Ramos (cell line): ENCODE measurements at regions not wholly inside any gene's neighbourhood (a gene's known extent, or its start where the extent isn't known, plus 50 kb on each side); places are given as distances from the start of the nearest gene placed in this dataset.
"Not testable (repeated sequence)": the region's sequence is repeated elsewhere in the genome, so short reads cannot be mapped to it uniquely, and the experiment has no call there.

Experiments
- in situ Hi-C: fragments of 300-500 bp; cut with MboI; formaldehyde crosslinking; loops from one replicate; pipeline ENCODE4 v1.14.3; 2022; ENCODE audit warnings: low sequenced_read_pairs; ENCODE audit not compliant: unreplicated experiment

DNA sequence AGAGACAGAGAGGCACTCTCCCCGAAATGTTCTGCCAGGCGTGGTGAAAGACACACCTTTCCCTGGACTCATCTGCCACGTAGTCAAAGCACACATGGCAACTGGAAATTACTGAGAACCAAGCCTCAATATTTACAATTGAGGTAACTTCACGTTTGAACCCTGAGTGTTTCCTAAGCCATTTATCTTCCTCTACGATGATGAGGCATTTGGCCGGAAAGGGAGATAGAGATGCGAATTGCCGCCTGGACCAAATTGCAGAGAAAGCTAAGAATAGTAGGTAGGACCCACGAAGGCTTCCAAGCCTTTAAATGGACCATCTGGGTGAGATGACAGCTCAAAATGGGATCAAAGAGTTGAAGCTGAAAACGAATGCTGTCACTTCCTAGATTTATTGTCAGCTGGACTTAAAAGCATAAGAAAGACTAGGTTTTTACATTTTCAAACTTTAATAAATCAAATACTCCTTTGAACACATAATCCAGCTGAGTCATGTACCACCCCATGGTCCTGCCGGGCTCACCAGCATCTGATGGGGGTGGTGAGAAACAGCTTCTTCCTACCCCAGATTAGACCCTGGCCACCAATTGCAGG is 135.6 kb upstream of the LYZL2 start:
- in situ Hi-C loops: no loop called here

DNA sequence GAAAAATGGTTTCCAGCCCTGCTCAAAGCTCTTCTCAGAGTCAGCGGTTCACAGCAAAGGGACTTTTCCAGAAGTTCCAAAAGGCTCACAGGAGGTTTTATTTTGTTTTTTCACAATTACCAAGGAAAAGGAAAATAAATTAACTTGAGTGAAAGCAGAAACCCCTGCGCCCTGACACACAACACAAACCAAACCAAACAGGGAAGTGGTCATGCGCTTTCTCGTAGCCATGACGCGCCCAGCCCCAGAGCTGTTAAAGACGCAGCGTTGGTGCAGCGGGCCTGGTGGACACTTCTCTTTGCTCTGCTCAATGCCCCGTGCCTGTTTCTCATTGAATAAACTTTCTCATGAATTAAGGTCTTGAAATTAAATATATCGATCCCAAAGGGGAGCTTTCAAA is 134.4 kb upstream of the LYZL2 start:
- in situ Hi-C loops: no loop called here

DNA sequence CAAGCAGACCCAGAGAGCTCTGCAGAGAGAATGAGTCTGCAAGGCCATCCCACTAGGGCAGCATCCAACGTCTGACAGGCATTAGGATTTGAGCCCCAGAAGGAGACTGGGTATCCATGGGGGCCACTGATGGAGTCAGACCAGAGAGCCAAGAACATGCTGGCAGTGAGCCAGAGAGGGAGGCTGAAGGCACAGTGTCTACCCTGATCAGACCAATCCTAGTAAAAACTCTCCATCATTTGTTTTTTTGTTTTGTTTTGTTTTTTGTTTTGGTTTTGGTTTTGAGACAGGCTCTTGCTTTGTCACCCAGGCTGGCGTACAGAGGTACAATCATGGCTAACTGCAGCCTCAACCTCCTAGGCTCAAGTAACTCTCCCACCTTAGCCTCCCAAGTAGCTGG is 133.1 kb upstream of the LYZL2 start:
- in situ Hi-C loops: no loop called here

DNA sequence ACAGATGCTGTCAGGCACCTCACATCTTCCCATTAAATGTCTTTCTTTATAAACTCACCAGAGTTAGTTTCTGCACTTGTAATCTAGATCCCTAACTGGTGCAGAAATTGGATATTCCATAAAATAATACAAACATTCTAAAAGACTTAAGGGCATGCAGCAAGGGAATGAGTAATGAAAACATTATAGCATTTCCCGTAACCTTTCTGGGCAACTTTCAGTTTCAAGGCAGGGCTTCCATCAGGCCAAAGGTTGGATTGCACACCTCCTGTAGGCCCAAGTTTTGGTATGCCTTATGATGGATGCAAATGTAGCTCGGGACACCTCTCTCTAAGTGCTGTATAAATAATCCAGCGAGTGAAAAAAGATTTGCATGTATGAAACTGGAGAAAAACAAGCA is 129.9 kb upstream of the LYZL2 start:
- in situ Hi-C loops: no loop called here

DNA sequence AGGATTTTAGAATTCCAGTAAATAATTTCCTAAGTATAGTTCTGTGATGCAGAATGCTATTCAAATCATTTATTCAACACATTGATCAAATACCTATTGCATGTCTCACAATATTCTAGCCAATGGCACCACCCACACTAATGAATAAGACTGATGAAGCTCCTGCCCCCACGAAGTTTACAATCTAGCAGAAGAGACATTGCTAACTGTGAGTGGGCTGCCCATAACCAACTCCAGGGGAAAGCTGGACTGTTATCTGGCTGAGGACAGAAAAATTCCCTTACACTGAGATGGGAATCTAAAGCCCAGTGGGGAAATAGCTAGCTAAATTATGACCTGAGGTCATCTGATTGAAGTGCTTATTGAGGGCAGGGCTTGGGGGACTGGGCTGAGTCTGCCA is 128.8 kb upstream of the LYZL2 start:
- in situ Hi-C loops: no loop called here

DNA sequence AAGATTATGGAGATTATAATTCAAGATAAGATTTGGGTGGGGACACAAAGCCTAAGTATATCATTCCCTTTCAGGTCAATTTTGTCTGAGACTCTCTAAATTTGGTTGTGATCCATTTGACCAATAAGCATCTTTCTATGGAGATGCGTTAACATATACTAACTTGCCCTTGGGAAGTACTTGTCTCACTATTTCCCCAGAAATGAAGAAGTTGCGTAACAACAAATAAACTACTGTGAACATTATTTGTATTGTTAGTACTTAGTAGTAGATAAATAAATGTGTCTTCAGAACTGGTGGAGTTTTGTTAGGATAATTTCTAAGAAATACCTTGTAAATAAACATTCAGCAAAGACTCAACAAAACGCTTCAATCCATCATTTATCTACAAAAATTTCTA is 127.3 kb upstream of the LYZL2 start:
- in situ Hi-C loops: no loop called here

DNA sequence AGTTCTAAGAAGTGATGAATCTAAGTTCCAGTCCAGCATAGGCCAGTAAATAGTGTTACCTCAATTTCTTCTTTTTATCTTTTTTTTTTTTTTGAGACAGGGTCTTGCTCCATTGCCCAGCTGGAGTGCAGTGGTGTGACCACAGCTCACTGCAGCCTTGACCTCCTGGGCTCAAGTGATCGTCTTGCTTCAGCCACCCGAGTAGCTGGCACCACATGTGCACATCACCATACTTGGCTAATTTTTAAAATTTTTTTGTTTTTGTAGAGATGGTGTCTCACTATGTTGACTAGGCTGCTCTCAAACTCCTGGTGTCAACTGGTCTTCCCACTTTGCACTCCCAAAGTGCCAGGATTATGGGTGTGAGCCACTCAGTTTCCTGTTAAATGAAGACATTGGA is 126.6 kb upstream of the LYZL2 start:
- in situ Hi-C loops: no loop called here

DNA sequence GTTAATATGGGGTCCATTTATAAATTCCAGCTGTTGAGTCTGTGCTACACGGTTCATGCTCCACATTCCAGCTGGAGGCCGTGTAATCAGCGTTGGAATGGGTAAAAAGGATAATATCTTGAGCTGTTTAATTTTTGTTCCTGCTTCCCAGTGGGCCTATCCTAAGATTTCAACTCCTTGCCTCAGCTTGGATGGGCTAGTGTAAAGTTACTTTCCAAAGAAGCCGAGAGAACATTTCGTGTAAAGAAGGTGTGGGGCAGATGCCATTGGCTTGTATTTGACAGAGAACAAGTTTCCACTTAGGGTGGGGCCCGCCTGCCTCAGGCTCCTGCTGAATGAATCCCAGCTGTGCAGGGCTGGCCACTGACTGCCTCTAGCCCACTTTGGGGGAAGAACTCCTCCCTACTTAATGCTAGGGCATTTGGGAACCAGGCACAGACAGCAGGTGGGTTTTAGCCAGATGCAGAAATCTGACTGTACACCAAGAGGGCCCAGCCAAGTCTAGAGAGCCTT is 125.9 kb upstream of the LYZL2 start:
- in situ Hi-C loops: no loop called here

DNA sequence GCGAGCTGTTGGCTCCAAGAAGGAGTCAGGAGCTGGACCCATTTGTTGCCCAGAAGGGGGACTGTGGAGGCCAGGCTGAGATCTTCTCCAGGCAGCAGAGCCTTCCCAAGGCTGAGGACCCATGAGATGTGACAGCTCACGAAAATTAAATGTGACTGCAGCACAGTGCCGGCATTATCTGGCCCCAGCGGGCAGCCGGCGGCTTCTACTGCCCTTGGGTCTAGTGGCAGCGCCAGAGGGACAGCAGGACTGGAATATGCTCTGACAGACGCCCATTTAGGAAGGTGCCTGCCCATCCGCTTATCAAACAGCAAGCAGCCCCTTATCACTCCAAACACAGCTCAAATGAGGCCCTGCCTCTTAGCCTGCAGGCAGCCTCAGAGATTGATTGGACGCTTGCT is 122.9 kb upstream of the LYZL2 start:
- in situ Hi-C loops: no loop called here

DNA sequence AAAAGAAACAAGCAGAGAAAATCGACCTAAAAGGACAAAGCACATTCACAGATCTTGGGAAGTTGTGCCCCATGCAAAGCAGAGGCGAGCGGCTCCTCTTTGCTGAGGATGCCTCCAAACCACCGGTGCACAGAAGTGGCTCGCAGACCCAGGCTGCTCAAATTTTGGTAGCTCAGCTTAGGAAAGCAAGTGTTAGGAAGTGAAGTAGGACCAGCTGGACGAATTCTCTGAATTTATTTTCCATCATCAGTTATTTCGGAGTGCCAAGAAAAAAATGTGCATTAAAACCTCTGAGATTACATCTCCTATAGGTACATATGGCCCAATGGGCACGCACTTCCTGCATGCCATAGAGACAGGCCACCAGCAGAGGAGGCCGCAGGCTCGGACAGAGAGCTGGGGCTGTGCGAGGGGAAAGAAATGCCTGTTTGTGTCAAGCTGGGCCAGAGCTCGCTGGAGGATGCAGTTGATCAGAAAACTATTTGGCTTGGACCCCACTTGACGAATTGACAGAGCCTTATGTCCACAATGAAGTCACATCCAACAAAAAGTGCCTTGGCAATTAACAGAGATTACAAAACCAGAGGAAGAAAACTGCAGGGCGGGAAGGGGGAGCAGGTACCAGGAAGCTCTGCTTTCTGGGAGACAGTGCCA is 122.3 kb upstream of the LYZL2 start:
- in situ Hi-C loops: no loop called here

DNA sequence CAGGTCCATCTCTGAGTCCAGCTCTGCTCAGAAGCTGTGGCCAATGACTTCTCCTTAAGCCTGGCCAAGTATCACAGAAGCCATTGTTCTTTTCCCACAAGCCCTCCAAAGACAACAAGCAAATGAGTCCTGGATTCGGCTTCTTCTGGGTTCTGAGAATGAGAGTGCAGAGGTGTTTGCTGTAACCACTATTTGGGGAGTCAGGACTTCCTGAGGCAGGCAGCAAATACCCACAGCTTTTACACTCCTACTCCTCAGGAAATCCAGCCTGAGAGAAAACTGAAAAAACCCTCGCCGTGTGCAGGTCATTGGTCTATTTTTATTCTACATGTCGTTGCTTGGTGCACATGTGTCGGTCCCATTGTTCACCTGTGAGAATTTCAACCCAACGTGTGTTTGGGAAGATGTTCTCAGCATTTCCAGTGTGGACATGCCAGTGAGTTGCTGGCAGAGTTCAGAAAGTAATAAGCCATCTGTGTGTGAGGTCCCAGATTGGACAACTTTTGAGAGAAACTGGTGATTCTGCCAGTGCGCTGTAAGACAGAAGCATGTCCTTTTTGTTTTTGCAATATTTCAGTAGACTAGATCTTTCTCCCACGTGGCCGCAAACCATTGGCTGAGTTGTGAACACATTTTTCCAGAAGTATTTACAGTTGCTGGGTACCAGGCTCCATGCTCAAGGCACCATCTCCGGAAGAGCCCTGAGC is 121.6 kb upstream of the LYZL2 start:
- in situ Hi-C loops: no loop called here

DNA sequence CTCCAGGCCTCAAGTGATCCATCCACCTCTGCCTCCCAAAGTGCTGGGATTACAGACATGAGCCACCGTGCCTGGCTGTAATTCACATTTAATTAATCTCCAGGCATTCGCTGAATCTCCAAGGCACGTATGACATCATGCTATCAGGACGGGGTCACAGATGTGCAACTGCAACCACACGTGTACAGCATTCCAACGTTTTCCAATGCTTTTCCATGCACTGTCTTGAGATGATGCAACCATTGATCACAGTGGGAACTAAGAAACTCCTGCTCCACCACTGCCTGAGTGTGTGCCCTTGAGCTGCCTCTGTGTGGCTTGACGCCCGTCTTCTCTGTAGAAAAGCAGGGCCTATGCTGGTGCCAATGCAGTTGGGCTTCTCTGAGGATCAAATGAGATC is 119.8 kb upstream of the LYZL2 start:
- in situ Hi-C loops: no loop called here

DNA sequence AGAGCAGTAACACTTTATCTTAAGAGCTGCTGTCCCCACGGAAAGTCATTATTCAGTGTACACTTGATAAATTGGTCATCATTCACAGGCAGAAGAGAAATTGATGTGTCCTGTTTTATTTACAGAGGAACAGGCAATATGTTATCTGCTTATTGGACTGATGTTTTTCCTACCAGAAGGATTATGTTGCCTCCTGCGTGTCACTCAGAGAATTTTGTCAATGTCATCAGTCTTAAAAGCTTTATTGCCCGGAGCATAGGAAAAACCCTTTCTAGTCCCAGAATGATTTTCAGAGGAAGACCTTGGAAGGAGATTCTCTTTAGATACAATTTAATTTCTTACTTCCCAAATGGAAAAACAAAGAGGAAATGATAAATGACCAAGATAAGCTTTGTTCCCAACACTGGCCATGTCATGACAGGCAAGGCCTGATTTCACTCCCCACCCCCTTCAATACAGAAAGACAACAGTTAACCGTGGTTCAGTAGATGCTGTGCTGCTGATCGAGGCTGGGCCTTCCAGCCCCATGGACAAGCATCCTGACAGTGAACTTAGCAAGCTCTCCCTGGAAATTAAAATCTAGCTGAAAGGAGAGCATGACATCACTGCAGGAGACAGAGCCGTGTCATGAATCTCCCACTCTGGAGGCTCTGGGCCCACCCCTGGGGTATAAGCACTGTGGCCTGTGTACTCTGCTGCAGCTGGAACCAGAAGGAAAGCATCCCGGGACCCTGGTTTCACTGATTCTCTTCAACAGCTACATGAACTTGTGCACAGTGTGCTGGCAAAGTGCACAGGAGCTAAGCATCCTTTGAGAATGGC is 118.8 kb upstream of the LYZL2 start:
- in situ Hi-C loops: no loop called here

DNA sequence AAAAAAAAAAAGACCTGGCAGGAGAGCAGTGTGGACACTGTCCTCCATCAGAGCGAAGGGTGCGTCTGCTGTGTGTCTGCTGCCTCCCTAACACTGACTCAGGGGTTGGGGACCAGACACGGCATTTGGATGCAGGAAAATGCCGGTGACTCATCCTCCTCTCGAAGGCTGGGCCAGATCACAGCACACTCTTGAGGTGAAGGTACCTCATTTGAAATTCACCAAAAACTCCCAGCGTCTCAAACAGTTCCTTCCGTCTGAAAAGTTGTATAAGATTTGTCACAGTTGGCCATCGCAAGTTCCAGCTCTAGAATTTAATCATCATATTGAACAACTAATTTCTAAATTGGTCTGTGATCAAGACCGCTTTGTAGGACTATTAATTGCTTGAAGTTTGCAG is 118.1 kb upstream of the LYZL2 start:
- in situ Hi-C loops: no loop called here

DNA sequence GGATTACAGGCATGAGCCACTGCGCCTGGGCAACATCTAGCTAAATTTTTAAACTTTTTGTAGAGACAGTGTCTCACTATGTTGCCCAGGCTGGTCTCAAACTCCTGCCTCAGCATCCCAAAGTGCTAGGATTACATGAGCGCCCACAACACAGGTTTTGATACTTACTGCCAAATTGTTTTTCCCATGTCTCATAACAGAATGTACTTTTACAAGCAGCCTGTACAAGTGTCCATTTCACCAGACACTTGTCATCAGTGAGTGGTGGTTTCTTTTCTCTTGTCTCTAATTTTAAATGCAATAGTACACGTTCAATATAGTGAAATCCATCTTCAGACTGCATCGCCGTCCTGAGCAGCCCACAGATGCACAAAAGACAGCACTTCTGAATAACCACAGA is 116.4 kb upstream of the LYZL2 start:
- in situ Hi-C loops: no loop called here

DNA sequence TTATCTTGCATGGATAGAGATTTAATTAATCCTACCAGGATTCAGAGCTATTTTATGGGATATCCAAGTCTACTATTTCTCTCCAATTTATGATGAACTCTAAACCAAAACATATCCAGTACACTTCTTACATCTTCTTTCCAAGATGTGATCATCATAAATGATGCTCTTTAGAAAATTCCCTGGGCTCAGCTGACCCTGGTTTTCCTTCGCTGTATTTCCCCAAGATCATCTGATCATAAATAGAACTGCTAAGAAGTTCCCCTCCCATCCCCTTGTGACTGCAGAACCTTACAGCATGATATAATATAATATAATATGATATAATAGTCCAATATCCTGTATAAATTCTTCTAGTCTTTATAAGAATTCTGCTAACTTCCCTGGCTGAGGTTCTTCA is 114.6 kb upstream of the LYZL2 start:
- in situ Hi-C loops: no loop called here

DNA sequence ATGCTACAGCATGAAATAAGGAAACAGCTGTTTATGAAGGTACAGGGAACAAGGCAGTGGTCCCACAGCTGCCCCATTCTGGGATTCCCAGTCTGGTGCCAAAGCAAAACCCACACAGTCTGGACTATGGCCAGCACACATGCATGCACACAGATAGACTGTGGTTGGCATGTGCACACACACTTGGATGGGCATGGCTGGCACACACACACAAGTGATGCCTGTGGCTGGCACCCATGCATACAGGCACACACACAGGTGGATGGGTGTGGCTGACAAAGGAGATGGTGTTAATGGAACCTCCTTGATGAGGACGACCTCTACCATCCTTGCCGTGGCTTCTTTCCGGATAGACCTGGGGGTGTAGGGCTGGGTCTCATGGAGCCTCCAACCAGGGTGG is 114.0 kb upstream of the LYZL2 start:
- in situ Hi-C loops: no loop called here

DNA sequence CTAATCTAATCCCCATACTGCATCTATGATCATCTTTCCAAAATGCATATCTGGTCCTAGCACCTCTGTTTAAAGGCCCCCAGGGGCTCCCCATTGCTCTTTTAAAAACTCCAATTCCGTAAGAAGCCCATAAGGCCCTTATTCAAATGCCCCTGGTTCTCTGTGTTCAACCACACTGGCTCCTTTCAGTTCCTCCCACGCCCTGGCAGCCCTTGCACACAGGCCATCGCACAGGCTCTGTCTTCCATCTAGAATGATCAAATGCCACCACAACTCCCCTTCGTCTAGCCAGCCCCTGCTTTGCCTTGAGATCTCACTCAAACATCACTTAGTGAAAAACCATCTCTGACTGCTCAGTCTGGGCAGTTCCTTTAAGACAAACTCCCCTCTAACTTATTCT is 112.9 kb upstream of the LYZL2 start:
- in situ Hi-C loops: no loop called here

DNA sequence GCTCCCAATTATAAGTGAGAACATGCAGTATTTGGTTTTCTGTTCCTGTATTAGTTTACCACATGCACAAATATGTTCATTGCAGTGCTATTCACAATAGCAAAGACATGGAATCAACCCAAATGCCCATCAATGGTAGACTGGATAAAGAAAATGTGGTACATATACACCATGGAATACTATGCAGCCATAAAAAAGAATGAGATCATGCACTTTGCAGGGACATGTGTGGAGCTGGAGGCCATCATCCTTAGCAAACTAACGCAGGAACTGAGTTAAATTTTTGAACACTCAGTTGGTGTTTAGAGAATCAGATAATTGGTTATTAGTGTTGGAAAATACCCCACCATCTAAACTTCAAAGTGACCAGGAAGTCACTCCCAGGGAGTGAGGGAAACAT is 111.2 kb upstream of the LYZL2 start:
- in situ Hi-C loops: not testable (repeated sequence)

DNA sequence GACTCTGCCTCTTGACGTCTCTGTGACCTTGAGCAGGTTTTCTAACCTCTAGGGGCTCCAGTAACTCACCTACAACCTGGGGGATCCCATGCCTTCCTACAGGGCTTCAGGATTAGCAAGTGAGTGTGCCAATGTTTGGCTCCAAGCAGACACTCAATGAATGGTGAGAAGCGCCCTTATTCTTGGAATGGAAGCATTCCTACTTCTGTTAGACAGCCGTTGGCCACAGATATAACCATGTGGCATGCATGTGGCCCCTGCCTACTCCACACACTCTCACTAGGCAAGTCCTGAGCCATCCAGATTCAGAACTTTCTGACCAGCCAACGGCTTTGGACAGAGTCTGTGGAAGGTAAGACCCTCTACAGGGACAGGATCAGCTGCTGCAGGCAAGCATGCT is 108.9 kb upstream of the LYZL2 start:
- in situ Hi-C loops: no loop called here

DNA sequence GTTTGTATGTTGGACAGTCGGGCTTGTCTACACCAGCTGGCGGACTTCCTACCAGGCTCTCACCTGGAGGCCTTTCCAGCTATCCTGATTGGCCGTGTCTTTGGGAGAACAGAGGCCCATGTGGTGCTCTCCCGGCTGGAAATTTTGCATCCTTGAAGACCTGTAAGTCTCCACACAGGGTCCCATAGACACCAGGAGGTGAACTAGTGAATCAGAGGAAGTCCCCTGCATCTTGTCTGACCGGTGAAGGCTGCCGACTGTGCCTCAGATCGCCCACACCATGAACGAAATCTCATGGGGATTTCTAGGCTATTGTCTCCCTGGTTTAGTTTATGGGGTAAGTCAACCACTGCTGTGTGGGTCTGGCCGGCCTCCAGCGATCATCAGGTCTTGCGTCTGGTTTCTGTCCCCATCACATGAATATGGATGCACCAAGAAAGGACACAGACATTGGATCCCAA is 108.4 kb upstream of the LYZL2 start:
- in situ Hi-C loops: no loop called here
